ENCODE measurements at regions not wholly inside any gene's neighbourhood (a gene's known extent, or its start where the extent isn't known, plus 50 kb on each side); places are given as distances from the start of the nearest gene placed in this dataset.
"Not testable (repeated sequence)": the region's sequence is repeated elsewhere in the genome, so short reads cannot be mapped to it uniquely, and the experiment has no call there.

- H3K9me3 Mint-ChIP-seq; intact Hi-C loops (cut with micrococcal nuclease); H3K4me3 Mint-ChIP-seq; CTCF ChIA-PET; H3K4me1 Mint-ChIP-seq (ENCODE audit: low read depth); POLR2A ChIA-PET; H3K27me3 Mint-ChIP-seq; H3K36me3 Mint-ChIP-seq; H3K27ac Mint-ChIP-seq; DNase-seq: not testable (repeated sequence)
Measured at GRCh38 chrX:1863995-1864394, 249.1 kb downstream of the ASMT start.

- no peak overlapping the region for H3K4me3 Mint-ChIP-seq
- H3K27ac Mint-ChIP-seq = no peak overlapping the region
- intact Hi-C loops (cut with micrococcal nuclease) = no loop called here
- H3K36me3 Mint-ChIP-seq = no peaks in the 10 kb centered on the region
- H3K9me3 Mint-ChIP-seq = no peaks in the 10 kb centered on the region
- ChIA-PET POLR2A (no interaction called here), CTCF (no interaction called here)
- no peaks in the 10 kb centered on the region for H3K4me1 Mint-ChIP-seq (ENCODE audit: low read depth)
- no peaks in the 10 kb centered on the region for H3K27me3 Mint-ChIP-seq
- DNase-seq = no peak
Measured at GRCh38 chrX:1870421-1870820, 255.6 kb downstream of the ASMT start.

- H3K36me3 Mint-ChIP-seq = no peaks in the 10 kb centered on the region
- intact Hi-C loops (cut with micrococcal nuclease) = no loop called here
- H3K27me3 Mint-ChIP-seq = peaks cover 2% of the 10 kb centered on the region
- ChIA-PET POLR2A (no interaction called here), CTCF (no interaction called here)
- H3K27ac Mint-ChIP-seq = no peak overlapping the region
- no peak for DNase-seq
- no peak overlapping the region for H3K4me3 Mint-ChIP-seq
- peaks cover 2% of the 10 kb centered on the region for H3K9me3 Mint-ChIP-seq
- no peaks in the 10 kb centered on the region for H3K4me1 Mint-ChIP-seq (ENCODE audit: low read depth)
Measured at GRCh38 chrX:1871887-1872286, 257.0 kb downstream of the ASMT start.

- ChIA-PET POLR2A (no interaction called here), CTCF (no interaction called here)
- intact Hi-C loops (cut with micrococcal nuclease) = no loop called here
- Mint-ChIP-seq H3K27me3 (peaks cover 2% of the 10 kb centered on the region), H3K4me3 (no peak overlapping the region), H3K36me3 (no peaks in the 10 kb centered on the region), H3K27ac (no peak overlapping the region), H3K9me3 (peaks cover 5% of the 10 kb centered on the region), H3K4me1 (ENCODE audit: low read depth) (no peaks in the 10 kb centered on the region)
- no peak for DNase-seq
Measured at GRCh38 chrX:1873671-1874070, 258.8 kb downstream of the ASMT start.

GRCh38 chrX:1874416-1874815 is 259.6 kb downstream of the ASMT start:
- POLR2A ChIA-PET = no interaction called here
- CTCF ChIA-PET = no interaction called here
- Mint-ChIP-seq H3K27me3 (peaks cover 2% of the 10 kb centered on the region), H3K4me1 (ENCODE audit: low read depth) (no peaks in the 10 kb centered on the region), H3K27ac (no peak overlapping the region), H3K4me3 (no peak overlapping the region), H3K36me3 (peaks cover 1% of the 10 kb centered on the region), H3K9me3 (peaks cover 9% of the 10 kb centered on the region)
- intact Hi-C loops (cut with micrococcal nuclease) = no loop called here
- no peak for DNase-seq

- peaks cover 9% of the 10 kb centered on the region for H3K9me3 Mint-ChIP-seq
- POLR2A ChIA-PET = no interaction called here
- intact Hi-C loops (cut with micrococcal nuclease) = no loop called here
- CTCF ChIA-PET = no interaction called here
- DNase-seq = no peak
- no peak overlapping the region for H3K4me3 Mint-ChIP-seq
- peaks cover 2% of the 10 kb centered on the region for H3K27me3 Mint-ChIP-seq
- H3K36me3 Mint-ChIP-seq = peaks cover 1% of the 10 kb centered on the region
- H3K4me1 Mint-ChIP-seq (ENCODE audit: low read depth) = no peaks in the 10 kb centered on the region
- H3K27ac Mint-ChIP-seq = no peak overlapping the region
Measured at GRCh38 chrX:1874899-1875298, 260.0 kb downstream of the ASMT start.

- H3K9me3 Mint-ChIP-seq = peaks cover 9% of the 10 kb centered on the region
- peaks cover 2% of the 10 kb centered on the region for H3K27me3 Mint-ChIP-seq
- H3K4me1 Mint-ChIP-seq (ENCODE audit: low read depth) = no peaks in the 10 kb centered on the region
- intact Hi-C loops (cut with micrococcal nuclease) = no loop called here
- DNase-seq = no peak
- CTCF ChIA-PET = no interaction called here
- peaks cover 1% of the 10 kb centered on the region for H3K36me3 Mint-ChIP-seq
- POLR2A ChIA-PET = no interaction called here
- no peak overlapping the region for H3K27ac Mint-ChIP-seq
- H3K4me3 Mint-ChIP-seq = no peak overlapping the region
Measured at GRCh38 chrX:1876041-1876440, 261.2 kb downstream of the ASMT start.

GRCh38 chrX:1877780-1878179 is 262.9 kb downstream of the ASMT start:
- Mint-ChIP-seq H3K27me3 (peaks cover 2% of the 10 kb centered on the region), H3K4me1 (ENCODE audit: low read depth) (no peaks in the 10 kb centered on the region), H3K9me3 (peaks cover 9% of the 10 kb centered on the region), H3K36me3 (peaks cover 1% of the 10 kb centered on the region), H3K4me3 (no peak overlapping the region), H3K27ac (no peak overlapping the region)
- POLR2A ChIA-PET = no interaction called here
- intact Hi-C loops (cut with micrococcal nuclease) = no loop called here
- no peak for DNase-seq
- CTCF ChIA-PET = no interaction called here

GRCh38 chrX:1880884-1881817 is 266.3 kb downstream of the ASMT start:
- CTCF ChIA-PET; H3K27ac Mint-ChIP-seq; H3K4me1 Mint-ChIP-seq (ENCODE audit: low read depth); H3K9me3 Mint-ChIP-seq; H3K36me3 Mint-ChIP-seq; DNase-seq; intact Hi-C loops (cut with micrococcal nuclease); POLR2A ChIA-PET; H3K4me3 Mint-ChIP-seq; H3K27me3 Mint-ChIP-seq: not testable (repeated sequence)

GRCh38 chrX:1883772-1884171 is 268.9 kb downstream of the ASMT start:
- ChIA-PET POLR2A (no interaction called here), CTCF (no interaction called here)
- Mint-ChIP-seq H3K4me1 (ENCODE audit: low read depth) (no peaks in the 10 kb centered on the region), H3K36me3 (peaks cover 1% of the 10 kb centered on the region), H3K27me3 (no peaks in the 10 kb centered on the region), H3K9me3 (peaks cover 4% of the 10 kb centered on the region), H3K4me3 (no peak overlapping the region), H3K27ac (no peak overlapping the region)
- intact Hi-C loops (cut with micrococcal nuclease) = no loop called here
- no peak for DNase-seq

GRCh38 chrX:1884446-1884845 is 269.6 kb downstream of the ASMT start:
- ChIA-PET POLR2A (no interaction called here), CTCF (no interaction called here)
- H3K36me3 Mint-ChIP-seq = no peaks in the 10 kb centered on the region
- no peak for DNase-seq
- H3K27ac Mint-ChIP-seq = no peak overlapping the region
- no peaks in the 10 kb centered on the region for H3K27me3 Mint-ChIP-seq
- intact Hi-C loops (cut with micrococcal nuclease) = no loop called here
- no peaks in the 10 kb centered on the region for H3K4me1 Mint-ChIP-seq (ENCODE audit: low read depth)
- H3K4me3 Mint-ChIP-seq = no peak overlapping the region
- no peaks in the 10 kb centered on the region for H3K9me3 Mint-ChIP-seq

GRCh38 chrX:1885116-1885515 is 270.3 kb downstream of the ASMT start:
- DNase-seq = no peak
- POLR2A ChIA-PET = no interaction called here

GRCh38 chrX:1888305-1888704 is 273.4 kb downstream of the ASMT start:
- POLR2A ChIA-PET; H3K27ac Mint-ChIP-seq; H3K9me3 Mint-ChIP-seq; H3K4me3 Mint-ChIP-seq; CTCF ChIA-PET; DNase-seq; H3K27me3 Mint-ChIP-seq; H3K4me1 Mint-ChIP-seq (ENCODE audit: low read depth); H3K36me3 Mint-ChIP-seq; intact Hi-C loops (cut with micrococcal nuclease): not testable (repeated sequence)

More at GRCh38 chrX:1885116-1885515, 270.3 kb downstream of the ASMT start:
- Mint-ChIP-seq H3K36me3 (no peaks in the 10 kb centered on the region), H3K4me3 (no peak overlapping the region), H3K4me1 (ENCODE audit: low read depth) (no peaks in the 10 kb centered on the region), H3K27ac (no peak overlapping the region), H3K27me3 (no peaks in the 10 kb centered on the region), H3K9me3 (no peaks in the 10 kb centered on the region)
- intact Hi-C loops (cut with micrococcal nuclease) = no loop called here
- CTCF ChIA-PET = no interaction called here

All from activated CD4-positive, alpha-beta memory T cell treated with anti-CD3 and anti-CD28 coated beads for 36 hours (primary cell).